Left lung (tissue), 4 donors: ENCODE measurements at regions not wholly inside any gene's neighbourhood (a gene's known extent, or its start where the extent isn't known, plus 50 kb on each side); places are given as distances from the start of the nearest gene placed in this dataset.

Experiments
- ATAC-seq: fragments of 200-7000 bp; cut with Tn5 transposase; one replicate; pipeline ENCODE4 v1.9.1; 2020; ENCODE audit warnings: moderate library complexity
- DNase-seq, 4 donors: peaks; one replicate each; pipeline ENCODE4 v3.0.0-alpha.2; 2013 to 2020
- H3K27ac ChIP-seq, 2 donors: fragments of 200-600 bp; sonication (generic) in 1 of 2; one replicate each; pipeline versions ENCODE4 v1.5.0 to v1.8.0; 2020 to 2021
- H3K27me3 ChIP-seq, 2 donors: fragments of 200-600 bp; sonication (generic) in 1 of 2; one replicate each; pipeline versions ENCODE4 v1.5.0 to v1.8.0; 2020 to 2021
- H3K36me3 ChIP-seq, 2 donors: fragments of 200-600 bp; sonication (generic) in 1 of 2; one replicate each; pipeline versions ENCODE4 v1.5.0 to v1.8.0; 2020 to 2021
- H3K4me1 ChIP-seq, 2 donors: fragments of 200-600 bp; one replicate each; pipeline ENCODE4 v1.8.0; 2021
- H3K4me3 ChIP-seq, 2 donors: fragments of 200-600 bp; sonication (generic) in 1 of 2; one replicate each; pipeline versions ENCODE4 v1.5.0 to v1.8.0; 2020 to 2021; ENCODE audit warnings: mild to moderate bottlenecking in 1 of 2
- H3K9me3 ChIP-seq, 2 donors: fragments of 200-600 bp; sonication (generic) in 1 of 2; one replicate each; pipeline versions ENCODE4 v1.5.0 to v1.8.0; 2020 to 2021
- intact Hi-C, 2 donors: fragments of 100-400 bp; cut with DNase I; formaldehyde crosslinking; loops; one replicate each; pipeline versions ENCODE4 v1.11.2 to v1.14.2; 2022
- TF ChIP-seq, protein P1 (sequence below), 2 donors: fragments of 200-600 bp; sonication (generic) in 1 of 2; IDR thresholded peaks; one replicate each; pipeline versions ENCODE4 v1.5.0 to v1.8.0; 2021; ENCODE audit warnings: antibody characterized with exemption in 2 of 2
- donor health status: DM: no; HTN: yes; CAD: no.
- donor health status: DM: no; HTN: no; CAD: no.

DNA sequence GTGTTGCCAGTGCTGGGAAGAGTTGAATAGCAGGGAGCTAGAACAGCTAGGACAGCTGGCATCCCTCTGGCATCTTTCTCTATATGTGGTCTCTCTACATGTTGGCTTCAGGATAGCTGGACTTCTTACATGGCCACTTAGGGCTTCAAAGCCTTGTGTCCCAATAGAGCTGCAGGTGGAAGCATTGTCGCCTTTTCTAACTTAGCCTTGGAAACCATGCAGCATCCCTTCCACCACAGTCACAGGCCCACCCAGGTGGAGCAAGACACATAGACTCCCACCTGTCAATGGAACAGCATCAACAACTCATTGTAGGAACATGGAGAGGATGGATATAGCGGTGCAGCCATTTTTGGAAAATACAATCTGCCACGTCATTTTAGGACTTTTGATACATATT lies 149.0 kb downstream of the AASDH start:
- DNase-seq = no peak
- no peak overlapping the region for H3K27ac ChIP-seq
- TF ChIP-seq, protein P1, sequence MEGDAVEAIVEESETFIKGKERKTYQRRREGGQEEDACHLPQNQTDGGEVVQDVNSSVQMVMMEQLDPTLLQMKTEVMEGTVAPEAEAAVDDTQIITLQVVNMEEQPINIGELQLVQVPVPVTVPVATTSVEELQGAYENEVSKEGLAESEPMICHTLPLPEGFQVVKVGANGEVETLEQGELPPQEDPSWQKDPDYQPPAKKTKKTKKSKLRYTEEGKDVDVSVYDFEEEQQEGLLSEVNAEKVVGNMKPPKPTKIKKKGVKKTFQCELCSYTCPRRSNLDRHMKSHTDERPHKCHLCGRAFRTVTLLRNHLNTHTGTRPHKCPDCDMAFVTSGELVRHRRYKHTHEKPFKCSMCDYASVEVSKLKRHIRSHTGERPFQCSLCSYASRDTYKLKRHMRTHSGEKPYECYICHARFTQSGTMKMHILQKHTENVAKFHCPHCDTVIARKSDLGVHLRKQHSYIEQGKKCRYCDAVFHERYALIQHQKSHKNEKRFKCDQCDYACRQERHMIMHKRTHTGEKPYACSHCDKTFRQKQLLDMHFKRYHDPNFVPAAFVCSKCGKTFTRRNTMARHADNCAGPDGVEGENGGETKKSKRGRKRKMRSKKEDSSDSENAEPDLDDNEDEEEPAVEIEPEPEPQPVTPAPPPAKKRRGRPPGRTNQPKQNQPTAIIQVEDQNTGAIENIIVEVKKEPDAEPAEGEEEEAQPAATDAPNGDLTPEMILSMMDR (IDR thresholded peaks at IDR 0.05) = no peak
- H3K27me3 ChIP-seq = no peaks in the 10 kb centered on the region
- ATAC-seq = no peak
- H3K4me3 ChIP-seq = no peak overlapping the region
- no peaks in the 10 kb centered on the region for H3K4me1 ChIP-seq
- H3K36me3 ChIP-seq = no peaks in the 10 kb centered on the region
- intact Hi-C loops = no loop called here
- no peaks in the 10 kb centered on the region for H3K9me3 ChIP-seq

DNA sequence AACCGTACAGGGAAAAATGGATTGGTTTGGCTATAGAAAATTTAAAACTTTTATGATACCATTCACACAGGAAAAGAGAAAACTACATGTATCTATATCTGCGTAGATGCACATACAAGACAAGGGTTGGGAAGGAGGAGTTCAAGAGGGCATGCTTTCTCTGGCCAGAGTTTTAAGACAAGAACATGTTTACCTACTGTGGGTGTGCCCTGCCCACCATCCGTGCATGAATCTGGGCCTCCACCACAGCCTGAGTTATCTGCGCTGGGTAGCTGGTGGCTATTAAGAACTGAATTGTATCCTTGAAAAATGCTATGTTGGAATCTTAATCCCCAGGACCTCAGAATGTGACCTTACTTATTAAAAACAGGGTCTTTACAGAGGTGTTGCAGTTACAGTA lies 151.6 kb downstream of the AASDH start:
- intact Hi-C loops = no loop called here
- no peak overlapping the region for H3K27ac ChIP-seq
- H3K36me3 ChIP-seq = no peaks in the 10 kb centered on the region
- ATAC-seq (no peak), DNase-seq (no peak)
- H3K9me3 ChIP-seq = no peaks in the 10 kb centered on the region
- H3K4me3 ChIP-seq = no peak overlapping the region
- H3K27me3 ChIP-seq = no peaks in the 10 kb centered on the region
- TF ChIP-seq, protein P1 (IDR thresholded peaks at IDR 0.05) = no peak
- H3K4me1 ChIP-seq = no peaks in the 10 kb centered on the region

DNA sequence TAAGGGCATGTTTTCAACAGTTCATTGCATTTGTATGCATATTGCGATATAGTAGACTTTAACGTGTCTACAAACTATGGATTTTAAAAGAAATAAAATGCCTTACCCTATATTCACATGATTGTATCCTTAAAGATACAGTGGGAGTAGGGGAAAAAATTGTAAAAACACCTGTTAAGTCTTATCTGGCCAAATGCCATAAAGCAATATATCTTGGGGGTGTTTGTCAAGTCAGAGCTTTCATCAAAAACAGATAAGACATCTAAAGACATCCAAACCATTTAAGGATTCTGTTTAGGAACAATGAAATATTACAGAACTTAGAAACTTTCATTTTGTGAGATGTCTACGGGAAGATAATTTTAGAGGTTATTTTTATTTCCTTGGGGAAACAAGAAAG lies 152.3 kb downstream of the AASDH start:
- no peaks in the 10 kb centered on the region for H3K9me3 ChIP-seq
- H3K4me1 ChIP-seq = no peaks in the 10 kb centered on the region
- no peak for ATAC-seq
- DNase-seq = no peak
- no peak overlapping the region for H3K4me3 ChIP-seq
- intact Hi-C loops = no loop called here
- H3K27me3 ChIP-seq = no peaks in the 10 kb centered on the region
- H3K27ac ChIP-seq = no peak overlapping the region
- H3K36me3 ChIP-seq = no peaks in the 10 kb centered on the region
- TF ChIP-seq, protein P1 (IDR thresholded peaks at IDR 0.05) = no peak

DNA sequence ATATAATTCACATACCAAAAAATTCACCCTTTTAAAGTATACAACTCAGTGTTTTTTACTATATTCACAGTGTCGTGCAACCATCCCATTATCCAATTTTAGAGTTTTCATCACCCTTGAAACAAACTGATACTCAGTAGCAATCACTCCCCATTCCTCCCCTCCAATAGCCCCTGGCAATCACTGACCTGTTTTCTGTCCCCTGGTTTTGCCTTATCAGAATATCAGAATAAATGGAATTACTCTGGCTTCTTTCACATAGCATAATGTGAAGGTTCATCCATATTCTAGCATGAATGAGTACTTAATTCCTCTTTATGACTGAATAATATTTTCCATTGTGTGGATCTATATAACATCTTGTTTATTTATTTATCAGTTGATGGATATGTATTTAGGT lies 153.2 kb downstream of the AASDH start:
- Histone ChIP-seq H3K4me3 (no peak overlapping the region), H3K27ac (no peak overlapping the region), H3K36me3 (no peaks in the 10 kb centered on the region), H3K27me3 (no peaks in the 10 kb centered on the region), H3K4me1 (no peaks in the 10 kb centered on the region), H3K9me3 (no peaks in the 10 kb centered on the region)
- no peak for ATAC-seq
- intact Hi-C loops = no loop called here
- no peak for DNase-seq
- TF ChIP-seq, protein P1 (IDR thresholded peaks at IDR 0.05) = no peak

DNA sequence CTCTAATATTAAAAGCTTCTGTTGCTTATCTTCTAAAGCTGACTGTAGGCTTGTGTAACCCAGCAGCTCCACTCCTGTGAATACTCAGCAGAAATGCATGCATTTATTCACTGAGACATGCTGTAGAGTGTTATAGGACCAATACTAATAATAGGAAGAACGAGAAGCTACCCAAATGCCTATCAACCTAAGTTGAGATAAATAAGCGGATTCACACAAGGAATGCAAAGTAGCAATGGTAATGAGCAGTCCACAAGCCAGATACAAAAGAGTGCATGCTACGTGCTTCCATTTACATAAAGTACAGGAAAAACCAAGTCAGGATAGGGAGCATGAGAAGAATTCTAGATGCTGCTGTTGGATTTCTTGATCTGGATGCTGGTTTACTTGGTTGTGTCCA lies 155.9 kb downstream of the AASDH start:
- no peak overlapping the region for H3K4me3 ChIP-seq
- no peaks in the 10 kb centered on the region for H3K27me3 ChIP-seq
- ATAC-seq (no peak), DNase-seq (no peak)
- TF ChIP-seq, protein P1 (IDR thresholded peaks at IDR 0.05) = no peak
- intact Hi-C loops = no loop called here
- no peaks in the 10 kb centered on the region for H3K9me3 ChIP-seq
- H3K36me3 ChIP-seq = no peaks in the 10 kb centered on the region
- H3K27ac ChIP-seq = no peak overlapping the region
- H3K4me1 ChIP-seq = no peaks in the 10 kb centered on the region
